ENCODE measurements at regions not wholly inside any gene's neighbourhood (a gene's known extent, or its start where the extent isn't known, plus 50 kb on each side); places are given as distances from the start of the nearest gene placed in this dataset.

GRCh38 chr12:84046859-84047258 is 865.7 kb downstream of the SLC6A15 start:
- H3K36me3 ChIP-seq (ENCODE audit: control insufficient read depth in 2 of 2, insufficient read depth in 1 of 2, low read length in 2 of 2): no peaks in the 10 kb centered on the region
- TF ChIP-seq ZNF610 (tag by site-specific recombination; IDR thresholded peaks at IDR 0.05; ENCODE audit: borderline replicate concordance) (no peak), ZNF785 (tag by site-specific recombination; IDR thresholded peaks at IDR 0.05) (no peak), YY1 (tag by site-specific recombination; IDR thresholded peaks at IDR 0.05) (no peak), SP7 (tag by site-specific recombination; IDR thresholded peaks at IDR 0.05) (no peak), ZNF449 (tag by site-specific recombination; IDR thresholded peaks at IDR 0.05) (no peak), OSR2 (tag by site-specific recombination; IDR thresholded peaks at IDR 0.05) (no peak), ZNF670 (tag by site-specific recombination; IDR thresholded peaks at IDR 0.05; ENCODE audit: low read depth) (no peak), KLF10 (tag by site-specific recombination; IDR thresholded peaks at IDR 0.05) (no peak), ZNF747 (tag by site-specific recombination; IDR thresholded peaks at IDR 0.05) (no peak), ZNF335 (tag by site-specific recombination; conservative IDR thresholded peaks at IDR 0.05) (no peak), SALL2 (tag by site-specific recombination; IDR thresholded peaks at IDR 0.05; ENCODE audit: borderline replicate concordance) (no peak), ZNF140 (tag by site-specific recombination; IDR thresholded peaks at IDR 0.05) (no peak), ZNF132 (tag by site-specific recombination; IDR thresholded peaks at IDR 0.05; ENCODE audit: borderline replicate concordance) (no peak), GLI4 (tag by site-specific recombination; IDR thresholded peaks at IDR 0.05) (no peak)
- no peak overlapping the region for H3K27ac ChIP-seq (ENCODE audit: extremely low read depth, low read depth, low read length)
- H3K9me3 ChIP-seq (ENCODE audit: control insufficient read depth, insufficient read depth, low read depth, low read length): no peaks in the 10 kb centered on the region
- H3K4me3 ChIP-seq (ENCODE audit: low read depth, low read length): no peak overlapping the region
- CTCF ChIA-PET: no interaction called here
- POLR2A ChIA-PET: no interaction called here
- H3K4me1 ChIP-seq (ENCODE audit: control insufficient read depth, insufficient read depth, low read length): no peaks in the 10 kb centered on the region

GRCh38 chr12:84043355-84043754 is 869.2 kb downstream of the SLC6A15 start:
- no peak overlapping the region for H3K27ac ChIP-seq (ENCODE audit: extremely low read depth, low read depth, low read length)
- no peak overlapping the region for H3K4me3 ChIP-seq (ENCODE audit: low read depth, low read length)
- ChIA-PET POLR2A (no interaction called here), CTCF (no interaction called here)
- H3K9me3 ChIP-seq (ENCODE audit: control insufficient read depth, insufficient read depth, low read depth, low read length): no peaks in the 10 kb centered on the region
- TF ChIP-seq WT1 (tag by site-specific recombination; IDR thresholded peaks at IDR 0.05) (no peak), ZNF600 (tag by site-specific recombination; IDR thresholded peaks at IDR 0.05) (no peak), ZNF558 (tag by site-specific recombination; IDR thresholded peaks at IDR 0.05) (no peak), ZNF37A (tag by site-specific recombination; IDR thresholded peaks at IDR 0.05) (no peak)
- H3K36me3 ChIP-seq (ENCODE audit: control insufficient read depth in 2 of 2, insufficient read depth in 1 of 2, low read length in 2 of 2): no peaks in the 10 kb centered on the region
- H3K4me1 ChIP-seq (ENCODE audit: control insufficient read depth, insufficient read depth, low read length): no peaks in the 10 kb centered on the region

DNA sequence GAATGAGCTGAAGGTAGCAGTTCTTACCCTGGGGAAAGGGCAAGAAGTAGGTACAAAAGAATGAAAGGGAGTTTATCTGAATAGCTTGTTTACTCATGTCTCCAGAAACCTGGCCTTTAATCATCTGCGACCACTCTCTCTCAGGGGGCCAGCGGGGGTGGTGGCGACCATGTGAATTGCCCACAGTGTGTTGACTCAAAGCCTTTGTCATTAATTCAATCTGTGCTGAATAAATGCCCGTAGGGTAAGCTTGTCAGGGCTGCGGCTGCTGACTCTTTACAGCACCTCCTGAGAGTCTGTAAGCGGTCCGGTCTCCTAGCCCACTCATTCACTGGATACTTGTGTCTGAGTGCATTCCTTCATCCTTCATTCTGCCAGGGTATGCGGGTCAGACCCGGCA is 874.4 kb downstream of the SLC6A15 start:
- Histone ChIP-seq H3K27ac (ENCODE audit: extremely low read depth, low read depth, low read length) (no peak overlapping the region), H3K9me3 (ENCODE audit: control insufficient read depth, insufficient read depth, low read depth, low read length) (no peaks in the 10 kb centered on the region), H3K4me1 (ENCODE audit: control insufficient read depth, insufficient read depth, low read length) (no peaks in the 10 kb centered on the region), H3K36me3 (ENCODE audit: control insufficient read depth in 2 of 2, insufficient read depth in 1 of 2, low read length in 2 of 2) (no peaks in the 10 kb centered on the region), H3K4me3 (ENCODE audit: low read depth, low read length) (no peak overlapping the region)
- ChIA-PET CTCF (no interaction called here), POLR2A (no interaction called here)
- TF ChIP-seq ZNF560 (tag by site-specific recombination; IDR thresholded peaks at IDR 0.05; ENCODE audit: borderline replicate concordance): no peak
- TF ChIP-seq ZNF138 (tag by site-specific recombination; IDR thresholded peaks at IDR 0.05; ENCODE audit: borderline replicate concordance): no peak
- no peak for TF ChIP-seq MYNN (tag by site-specific recombination; IDR thresholded peaks at IDR 0.05; ENCODE audit: borderline replicate concordance)
- TF ChIP-seq ZNF473 (tag by site-specific recombination; IDR thresholded peaks at IDR 0.05): no peak
- no peak for TF ChIP-seq GFI1B (tag by site-specific recombination; IDR thresholded peaks at IDR 0.05)
